ENCODE measurements at regions not wholly inside any gene's neighbourhood (a gene's known extent, or its start where the extent isn't known, plus 50 kb on each side); places are given as distances from the start of the nearest gene placed in this dataset.

- Histone ChIP-seq H3K23ac (ENCODE audit: insufficient read length) (no peak overlapping the region), H4K20me1 (replicated peaks in 1 of 2; ENCODE audit: control insufficient read depth in 1 of 2, insufficient read depth in 2 of 2, low read length in 2 of 2) (no peaks in the 10 kb centered on the region), H2BK15ac (ENCODE audit: low read length) (no peak overlapping the region), H3K79me1 (ENCODE audit: low read depth, low read length) (no peaks in the 10 kb centered on the region), H3K4me1 (replicated peaks in 1 of 4; ENCODE audit: control insufficient read depth in 3 of 4, insufficient read depth in 4 of 4, low read length in 3 of 4) (no peaks in the 10 kb centered on the region), H2BK20ac (ENCODE audit: low read length) (no peak overlapping the region), H2BK120ac (replicated peaks; ENCODE audit: low read depth, low read length) (no peak overlapping the region), H2AK5ac (ENCODE audit: low read depth, low read length) (no peak overlapping the region), H3K9ac (replicated peaks in 1 of 4; ENCODE audit: extremely low read depth in 1 of 4, low read depth in 3 of 4, low read length in 3 of 4) (no peak overlapping the region), H3K56ac (replicated peaks; ENCODE audit: insufficient read length, low read depth, low read length) (no peak overlapping the region), H3K27ac (ENCODE audit: low read depth, low read length) (no peak overlapping the region), H2AFZ (ENCODE audit: low read length) (no peak overlapping the region), H3K14ac (ENCODE audit: insufficient read length) (no peak overlapping the region), H4K91ac (replicated peaks; ENCODE audit: insufficient read length, low read length) (no peak overlapping the region), H3K79me2 (ENCODE audit: control insufficient read depth in 1 of 2, insufficient read depth in 2 of 2, low read length in 2 of 2) (no peaks in the 10 kb centered on the region), H3K4me3 (ENCODE audit: extremely low read depth in 1 of 4, insufficient read depth in 2 of 4, low read depth in 3 of 4, low read length in 4 of 4) (no peak overlapping the region), H2BK12ac (ENCODE audit: low read depth, low read length) (no peak overlapping the region), H3K4me2 (ENCODE audit: insufficient read depth in 1 of 2, low read depth in 2 of 2, low read length in 2 of 2) (no peak overlapping the region), H2BK5ac (ENCODE audit: low read depth, low read length) (no peak overlapping the region), H3K23me2 (ENCODE audit: low read depth, low read length) (no peaks in the 10 kb centered on the region), H3K4ac (replicated peaks; ENCODE audit: insufficient read length, low read depth, low read length) (no peak overlapping the region), H4K5ac (ENCODE audit: insufficient read length, low read depth, low read length) (no peak overlapping the region), H3K36me3 (ENCODE audit: control insufficient read depth in 2 of 4, insufficient read depth in 4 of 4, low read length in 3 of 4) (peaks cover 0 to 4% (median 0%) of the 10 kb centered on the region in 4 experiments; a peak in 1 of 8 replicates), H3K9me3 (ENCODE audit: insufficient read depth in 2 of 2, low read depth in 1 of 2, low read length in 1 of 2) (peaks cover 5 to 11% of the 10 kb centered on the region in 2 experiments; a peak in 3 of 4 replicates), H3K18ac (ENCODE audit: extremely low read depth, low read length) (no peak overlapping the region), H3K27me3 (replicated peaks in 1 of 4; ENCODE audit: control insufficient read depth in 3 of 4, extremely low read depth in 1 of 4, insufficient read depth in 3 of 4, low read length in 3 of 4) (no peaks in the 10 kb centered on the region), H4K8ac (ENCODE audit: extremely low read depth, insufficient read depth, low read length) (no peak overlapping the region)
- ChIA-PET POLR2A (ENCODE audit: partially characterized antibody) (no interaction called here), CTCF (ENCODE audit: partially characterized antibody) (no interaction called here)
- FAIRE-seq, result no peak
- no peak for DNase-seq (ENCODE audit: low read depth in 1 of 2, low spot score in 2 of 2)
- 100% methylated on average over 1 of the region's 1 CpG; no CpG with 5 or more reads in 1 of the 2 experiments for WGBS, 2 experiments (ENCODE audit: extremely low coverage in 1 of 2, insufficient coverage in 1 of 2, insufficient read length in 1 of 2, insufficient replicate concordance in 2 of 2, low coverage in 1 of 2, low lambda C conversion rate in 2 of 2, missing lambda C conversion rate in 1 of 2)
- TF ChIP-seq ATF3 (IDR thresholded peaks at IDR 0.05; ENCODE audit: insufficient read depth, low read depth, low read length) (no peak), MAFK (IDR thresholded peaks at IDR 0.05; ENCODE audit: low read depth, low read length) (no peak), NRF1 (IDR thresholded peaks at IDR 0.05; ENCODE audit: low read depth, low read length) (no peak), TEAD4 (IDR thresholded peaks at IDR 0.05; ENCODE audit: low read depth, low read length) (no peak)
Measured at GRCh38 chr6:12450467-12450866, 160.3 kb downstream of the EDN1 start.

All from H1 (cell line).